PC-9 (cell line): ENCODE measurements at regions not wholly inside any gene's neighbourhood (a gene's known extent, or its start where the extent isn't known, plus 50 kb on each side); places are given as distances from the start of the nearest gene placed in this dataset.

Experiments used
- BruUV-seq: library from RNA; stranded (reverse); fragments of 400-500 nt; replicated peaks from 2 replicates; lab custom pipeline; 2021; lab: Mats Ljungman, UMichigan
- CTCF ChIA-PET: fragments of 300-600 bp; sonication (Branson Sonifier 250); formaldehyde crosslinking; loops from one replicate; lab custom pipeline; 2022; ENCODE audit warnings: antibody characterized with exemption; lab: Charles Lee
- POLR2A ChIA-PET: fragments of 300-600 bp; sonication (Branson Sonifier 250); formaldehyde crosslinking; loops from one replicate; lab custom pipeline; 2022; ENCODE audit warnings: antibody characterized with exemption; ENCODE audit not compliant: unreplicated experiment; lab: Charles Lee
- DNase-seq, 2 experiments: peaks; one replicate each; pipeline versions ENCODE4 v3.0.0 to v3.0.0-alpha.2; 2015 to 2022; ENCODE audit warnings: mixed read lengths in 1 of 2
- H2AFZ ChIP-seq: fragments of 200-600 bp; sonication (generic); 2 replicates; pipeline ENCODE4 v1.8.1; 2017; ENCODE audit warnings: antibody characterized with exemption
- H3F3A ChIP-seq: fragments of 200-600 bp; sonication (generic); 2 replicates; pipeline ENCODE4 v1.8.1; 2017; ENCODE audit warnings: antibody characterized with exemption, mild to moderate bottlenecking, low read depth; ENCODE audit not compliant: insufficient read depth
- H3K27ac ChIP-seq: fragments of 200-600 bp; sonication (generic); 2 replicates; pipeline ENCODE4 v1.6.1; 2016; ENCODE audit warnings: mixed run types
- H3K27me3 ChIP-seq: fragments of 200-600 bp; sonication (generic); 2 replicates; pipeline ENCODE4 v1.6.1; 2016; ENCODE audit warnings: low read depth, mixed run types; ENCODE audit not compliant: insufficient read depth
- H3K36me3 ChIP-seq: fragments of 200-600 bp; sonication (generic); 2 replicates; pipeline ENCODE4 v1.6.1; 2016; ENCODE audit warnings: low read depth, mixed run types
- H3K4me1 ChIP-seq: fragments of 200-600 bp; sonication (generic); replicated peaks from 2 replicates; pipeline ENCODE4 v1.6.1; 2016; ENCODE audit warnings: mixed run types; ENCODE audit not compliant: insufficient read depth
- H3K4me2 ChIP-seq: fragments of 200-600 bp; sonication (generic); 2 replicates; pipeline ENCODE4 v1.6.1; 2017; ENCODE audit warnings: mixed run types
- H3K4me3 ChIP-seq: fragments of 200-600 bp; sonication (generic); 2 replicates; pipeline ENCODE4 v1.6.1; 2016; ENCODE audit warnings: mixed run types
- H3K79me2 ChIP-seq: fragments of 200-600 bp; sonication (generic); 2 replicates; pipeline ENCODE4 v1.6.1; 2017; ENCODE audit warnings: low read depth, mixed run types
- H3K9me2 ChIP-seq: fragments of 200-600 bp; sonication (generic); 2 replicates; pipeline ENCODE4 v1.8.1; 2017; ENCODE audit warnings: mild to moderate bottlenecking; ENCODE audit not compliant: insufficient read depth
- H3K9me3 ChIP-seq: fragments of 200-600 bp; sonication (generic); 2 replicates; pipeline ENCODE4 v1.8.1; 2016; ENCODE audit warnings: low read depth; ENCODE audit not compliant: insufficient read depth
- H4K20me1 ChIP-seq: fragments of 200-600 bp; sonication (generic); 2 replicates; pipeline ENCODE4 v1.8.1; 2017; ENCODE audit not compliant: insufficient read depth
- CTCF ChIP-seq: fragments of 200-600 bp; sonication (generic); conservative IDR thresholded peaks from 2 replicates; pipeline ENCODE4 v1.6.1; 2017; ENCODE audit warnings: mixed run types, antibody characterized with exemption, mild to moderate bottlenecking, moderate library complexity
- EZH2 ChIP-seq: fragments of 200-600 bp; sonication (generic); IDR thresholded peaks from 2 replicates; pipeline ENCODE4 v1.8.0; 2017; ENCODE audit warnings: antibody characterized with exemption, low read depth
- intact Hi-C: fragments of 100-400 bp; cut with micrococcal nuclease; formaldehyde crosslinking; loops from one replicate; pipeline ENCODE4 v1.10.0; 2022; ENCODE audit not compliant: unreplicated experiment

- no peaks in the 10 kb centered on the region for H4K20me1 ChIP-seq
- CTCF ChIA-PET, result no interaction called here
Measured at GRCh38 chr1:185376288-185376687, 59.2 kb upstream of the IVNS1ABP start.

GRCh38 chr1:185375583-185375982 is 58.5 kb upstream of the IVNS1ABP start:
- Histone ChIP-seq H3K27ac (no peak overlapping the region), H3K4me2 (no peak overlapping the region), H3K4me1 (no peaks in the 10 kb centered on the region), H3K4me3 (no peak overlapping the region), H3F3A (no peaks in the 10 kb centered on the region), H3K36me3 (no peaks in the 10 kb centered on the region), H4K20me1 (no peaks in the 10 kb centered on the region), H3K27me3 (no peaks in the 10 kb centered on the region), H2AFZ (no peak overlapping the region), H3K79me2 (no peaks in the 10 kb centered on the region), H3K9me3 (no peaks in the 10 kb centered on the region), H3K9me2 (no peaks in the 10 kb centered on the region)
- intact Hi-C loops, result no loop called here
- ChIA-PET POLR2A (no interaction called here), CTCF (interaction anchor here (0.6 kb wide), 1 partner anchor 284 kb away, joined by 4 read pairs; no protein-coding TSS in a partner anchor)
- DNase-seq, result no peak
- BruUV-seq, result no TSS peak
- TF ChIP-seq CTCF, result no peak
- TF ChIP-seq EZH2, result no peak

More at GRCh38 chr1:185376288-185376687, 59.2 kb upstream of the IVNS1ABP start:
- Histone ChIP-seq H3K27me3 (no peaks in the 10 kb centered on the region), H3K4me2 (no peak overlapping the region), H3K4me1 (no peaks in the 10 kb centered on the region), H3F3A (no peaks in the 10 kb centered on the region), H2AFZ (no peak overlapping the region), H3K27ac (no peak overlapping the region), H3K36me3 (no peaks in the 10 kb centered on the region), H3K9me3 (no peaks in the 10 kb centered on the region), H3K4me3 (no peak overlapping the region), H3K9me2 (no peaks in the 10 kb centered on the region), H3K79me2 (no peaks in the 10 kb centered on the region)
- POLR2A ChIA-PET, result no interaction called here
- no peak for TF ChIP-seq CTCF
- no peak for TF ChIP-seq EZH2
- BruUV-seq, result no TSS peak
- intact Hi-C loops, result no loop called here
- no peak for DNase-seq

- DNase-seq, result no peak
- Histone ChIP-seq H3K4me2 (no peak overlapping the region), H3F3A (no peaks in the 10 kb centered on the region), H3K9me2 (no peaks in the 10 kb centered on the region), H3K9me3 (no peaks in the 10 kb centered on the region), H3K4me1 (no peaks in the 10 kb centered on the region), H2AFZ (no peak overlapping the region), H3K79me2 (no peaks in the 10 kb centered on the region), H3K27me3 (no peaks in the 10 kb centered on the region), H3K36me3 (no peaks in the 10 kb centered on the region), H3K4me3 (no peak overlapping the region), H4K20me1 (no peaks in the 10 kb centered on the region), H3K27ac (no peak overlapping the region)
- ChIA-PET CTCF (no interaction called here), POLR2A (no interaction called here)
- no TSS peak for BruUV-seq
- intact Hi-C loops, result no loop called here
- TF ChIP-seq EZH2 (no peak), CTCF (no peak)
Measured at GRCh38 chr1:185373813-185374529, 56.9 kb upstream of the IVNS1ABP start.
